ENCODE measurements at regions not wholly inside any gene's neighbourhood (a gene's known extent, or its start where the extent isn't known, plus 50 kb on each side); places are given as distances from the start of the nearest gene placed in this dataset.

DNA sequence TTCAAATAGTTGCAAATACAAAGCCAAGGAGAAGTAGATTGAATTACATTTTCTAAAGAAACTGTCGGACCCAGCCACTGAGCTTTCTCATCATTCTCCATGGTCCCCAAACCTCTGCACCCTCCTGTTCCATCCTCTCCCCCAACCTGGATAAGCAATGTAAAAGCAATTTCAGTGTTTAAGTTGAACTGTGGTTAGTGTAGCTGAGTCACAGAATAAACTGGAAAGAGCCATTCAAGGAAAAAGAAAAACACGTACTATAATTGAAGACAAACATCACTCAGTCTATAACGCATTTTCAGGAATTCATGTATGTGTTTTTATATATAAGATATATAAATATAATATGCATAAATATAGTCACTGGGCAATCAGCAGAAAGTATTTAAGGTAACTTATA is 54.1 kb upstream of the TMEM161B start:
- no peak for TF ChIP-seq CTCF (conservative IDR thresholded peaks at IDR 0.05; ENCODE audit: low read depth in 2 of 2)
- TF ChIP-seq CREB1 (CRISPR knock-in tag; IDR thresholded peaks at IDR 0.05; ENCODE audit: low read depth) = no peak
- no peak for TF ChIP-seq EZH2phosphoT487 (IDR thresholded peaks at IDR 0.05; ENCODE audit: unreplicated experiment)
- no peak for TF ChIP-seq ZNF462 (CRISPR knock-in tag; IDR thresholded peaks at IDR 0.05)
- TF ChIP-seq POLR2AphosphoS5 (IDR thresholded peaks at IDR 0.05; ENCODE audit: low read depth) = no peak
- TF ChIP-seq, protein P1, sequence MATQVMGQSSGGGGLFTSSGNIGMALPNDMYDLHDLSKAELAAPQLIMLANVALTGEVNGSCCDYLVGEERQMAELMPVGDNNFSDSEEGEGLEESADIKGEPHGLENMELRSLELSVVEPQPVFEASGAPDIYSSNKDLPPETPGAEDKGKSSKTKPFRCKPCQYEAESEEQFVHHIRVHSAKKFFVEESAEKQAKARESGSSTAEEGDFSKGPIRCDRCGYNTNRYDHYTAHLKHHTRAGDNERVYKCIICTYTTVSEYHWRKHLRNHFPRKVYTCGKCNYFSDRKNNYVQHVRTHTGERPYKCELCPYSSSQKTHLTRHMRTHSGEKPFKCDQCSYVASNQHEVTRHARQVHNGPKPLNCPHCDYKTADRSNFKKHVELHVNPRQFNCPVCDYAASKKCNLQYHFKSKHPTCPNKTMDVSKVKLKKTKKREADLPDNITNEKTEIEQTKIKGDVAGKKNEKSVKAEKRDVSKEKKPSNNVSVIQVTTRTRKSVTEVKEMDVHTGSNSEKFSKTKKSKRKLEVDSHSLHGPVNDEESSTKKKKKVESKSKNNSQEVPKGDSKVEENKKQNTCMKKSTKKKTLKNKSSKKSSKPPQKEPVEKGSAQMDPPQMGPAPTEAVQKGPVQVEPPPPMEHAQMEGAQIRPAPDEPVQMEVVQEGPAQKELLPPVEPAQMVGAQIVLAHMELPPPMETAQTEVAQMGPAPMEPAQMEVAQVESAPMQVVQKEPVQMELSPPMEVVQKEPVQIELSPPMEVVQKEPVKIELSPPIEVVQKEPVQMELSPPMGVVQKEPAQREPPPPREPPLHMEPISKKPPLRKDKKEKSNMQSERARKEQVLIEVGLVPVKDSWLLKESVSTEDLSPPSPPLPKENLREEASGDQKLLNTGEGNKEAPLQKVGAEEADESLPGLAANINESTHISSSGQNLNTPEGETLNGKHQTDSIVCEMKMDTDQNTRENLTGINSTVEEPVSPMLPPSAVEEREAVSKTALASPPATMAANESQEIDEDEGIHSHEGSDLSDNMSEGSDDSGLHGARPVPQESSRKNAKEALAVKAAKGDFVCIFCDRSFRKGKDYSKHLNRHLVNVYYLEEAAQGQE (IDR thresholded peaks at IDR 0.05; ENCODE audit: unreplicated experiment) = no peak

Measured in GM23338 (cell line).